GM23248 (cell line): ENCODE measurements at regions not wholly inside any gene's neighbourhood (a gene's known extent, or its start where the extent isn't known, plus 50 kb on each side); places are given as distances from the start of the nearest gene placed in this dataset.

Experiments used
- DNase-seq: peaks from one replicate; pipeline ENCODE4 v3.0.0-alpha.2; 2015
- H2AFZ ChIP-seq: fragments of 200-600 bp; sonication (generic); 2 replicates; pipeline ENCODE4 v1.6.1; 2016; ENCODE audit warnings: antibody characterized with exemption
- H3F3A ChIP-seq: fragments of 200-600 bp; sonication (generic); 2 replicates; pipeline ENCODE4 v1.6.1; 2016; ENCODE audit warnings: mild to moderate bottlenecking, antibody characterized with exemption, mixed run types; ENCODE audit not compliant: insufficient read depth
- H3K27ac ChIP-seq: fragments of 200-600 bp; sonication (generic); 2 replicates; pipeline ENCODE4 v1.5.1; 2016; ENCODE audit warnings: mild to moderate bottlenecking
- H3K27me3 ChIP-seq: fragments of 200-600 bp; sonication (generic); replicated peaks from 2 replicates; pipeline ENCODE4 v1.6.1; 2016; ENCODE audit warnings: mild to moderate bottlenecking; ENCODE audit not compliant: insufficient read depth
- H3K36me3 ChIP-seq: fragments of 200-600 bp; sonication (generic); 2 replicates; pipeline ENCODE4 v1.6.1; 2016; ENCODE audit warnings: low read depth, mild to moderate bottlenecking
- H3K4me1 ChIP-seq: fragments of 200-600 bp; sonication (generic); 2 replicates; pipeline ENCODE4 v1.6.1; 2016; ENCODE audit warnings: mild to moderate bottlenecking; ENCODE audit not compliant: insufficient read depth
- H3K4me2 ChIP-seq: fragments of 200-600 bp; sonication (generic); one replicate; pipeline ENCODE4 v1.6.1; 2016; ENCODE audit warnings: mild to moderate bottlenecking; ENCODE audit not compliant: unreplicated experiment
- H3K4me3 ChIP-seq: fragments of 200-600 bp; sonication (generic); 2 replicates; pipeline ENCODE4 v1.5.1; 2016; ENCODE audit warnings: mild to moderate bottlenecking
- H3K79me2 ChIP-seq: fragments of 200-600 bp; sonication (generic); 2 replicates; pipeline ENCODE4 v1.6.1; 2016; ENCODE audit warnings: mild to moderate bottlenecking; ENCODE audit not compliant: insufficient read depth
- H3K9ac ChIP-seq: fragments of 200-600 bp; sonication (generic); 2 replicates; pipeline ENCODE4 v1.6.1; 2016; ENCODE audit warnings: mild to moderate bottlenecking
- H3K9me2 ChIP-seq: fragments of 200-600 bp; sonication (generic); 2 replicates; pipeline ENCODE4 v1.6.1; 2016; ENCODE audit warnings: mixed run types, mild to moderate bottlenecking, moderate library complexity; ENCODE audit not compliant: insufficient read depth
- H3K9me3 ChIP-seq: fragments of 200-600 bp; sonication (generic); one replicate; pipeline ENCODE4 v1.6.1; 2017; ENCODE audit warnings: low read depth
- H4K20me1 ChIP-seq: fragments of 200-600 bp; sonication (generic); 2 replicates; pipeline ENCODE4 v1.6.0; 2016; ENCODE audit not compliant: insufficient read depth
- EZH2 ChIP-seq: fragments of 200-600 bp; sonication (generic); IDR thresholded peaks from 2 replicates; pipeline ENCODE4 v1.6.1; 2018; ENCODE audit warnings: antibody characterized with exemption, mild to moderate bottlenecking; ENCODE audit not compliant: insufficient read depth, poor library complexity, severe bottlenecking
- EZH2phosphoT487 ChIP-seq: fragments of 200-600 bp; sonication (generic); IDR thresholded peaks from 2 replicates; pipeline ENCODE4 v1.6.1; 2018; ENCODE audit warnings: antibody characterized with exemption, moderate library complexity, mild to moderate bottlenecking, low read depth; ENCODE audit not compliant: insufficient read depth
- WGBS, 2 experiments: methylation state at CpG; one replicate each; pipeline ENCODE4 v1.1.6; 2015 to 2017; ENCODE audit warnings: low lambda C conversion rate in 2 of 2, low coverage in 1 of 2; ENCODE audit errors: missing lambda C conversion rate in 2 of 2; 5-methylcytosine and 5-hydroxymethylcytosine counted together
- in situ Hi-C: fragments of 300-500 bp; cut with MboI; formaldehyde crosslinking; loops from 2 replicates; pipeline ENCODE4 v1.15.0; 2020

GRCh38 chr12:76275511-76276093, 72.6 kb downstream of the BBS10 start:
- H3K9ac ChIP-seq: no peak overlapping the region
- 91 to 97% methylated on average over 5 of the region's 5 CpGs for WGBS, 2 experiments
- no peaks in the 10 kb centered on the region for H3K79me2 ChIP-seq

GRCh38 chr12:76274420-76275083, 73.7 kb downstream of the BBS10 start:
- Histone ChIP-seq H2AFZ (no peak overlapping the region), H3K4me3 (no peak overlapping the region), H3F3A (peaks cover 19% of the 10 kb centered on the region), H3K36me3 (no peaks in the 10 kb centered on the region), H3K9ac (no peak overlapping the region), H3K79me2 (no peaks in the 10 kb centered on the region), H3K27ac (peak overlapping the region; percentile 18; the same call in 1 of the 2 replicates), H3K4me2 (no peak overlapping the region), H3K27me3 (no peaks in the 10 kb centered on the region), H3K4me1 (peaks cover 34% of the 10 kb centered on the region), H4K20me1 (no peaks in the 10 kb centered on the region), H3K9me3 (no peaks in the 10 kb centered on the region), H3K9me2 (no peaks in the 10 kb centered on the region)
- DNase-seq: peak; percentile 63
- in situ Hi-C loops: no loop called here
- no peak for TF ChIP-seq EZH2phosphoT487
- TF ChIP-seq EZH2: no peak
- 50 to 56% methylated on average over 3 of the region's 3 CpGs for WGBS, 2 experiments

More at GRCh38 chr12:76275511-76276093, 72.6 kb downstream of the BBS10 start:
- no peak overlapping the region for H3K4me3 ChIP-seq
- TF ChIP-seq EZH2phosphoT487 (no peak), EZH2 (no peak)
- no peak overlapping the region for H3K4me2 ChIP-seq
- no peak for DNase-seq
- no peak overlapping the region for H2AFZ ChIP-seq
- in situ Hi-C loops: no loop called here
- no peaks in the 10 kb centered on the region for H3K36me3 ChIP-seq
- H3K4me1 ChIP-seq: peaks cover 34% of the 10 kb centered on the region
- H4K20me1 ChIP-seq: no peaks in the 10 kb centered on the region
- peaks cover 19% of the 10 kb centered on the region for H3F3A ChIP-seq
- H3K27me3 ChIP-seq: no peaks in the 10 kb centered on the region
- H3K9me3 ChIP-seq: no peaks in the 10 kb centered on the region
- no peaks in the 10 kb centered on the region for H3K9me2 ChIP-seq
- H3K27ac ChIP-seq: no peak overlapping the region

DNA sequence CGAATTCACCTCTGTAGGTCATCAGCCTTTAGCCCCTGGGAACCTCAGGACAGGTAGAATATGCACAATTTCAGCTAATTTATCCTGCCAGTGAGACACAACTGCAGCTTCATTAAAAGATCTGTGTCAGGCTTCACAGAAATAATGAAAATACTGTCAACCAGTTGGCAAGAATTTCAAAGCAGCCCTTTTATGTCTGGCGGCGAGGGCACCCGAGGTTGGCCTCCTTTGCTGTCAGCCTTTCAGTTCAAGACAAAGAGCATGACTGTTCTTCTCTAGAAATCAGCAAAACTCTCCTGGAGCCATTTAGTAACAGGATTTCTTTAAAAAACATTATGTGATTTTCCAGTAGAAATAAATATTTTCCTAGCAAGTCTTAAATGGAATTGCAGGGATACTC, 75.9 kb downstream of the BBS10 start:
- Histone ChIP-seq H2AFZ (no peak overlapping the region), H3K27me3 (no peaks in the 10 kb centered on the region), H3K27ac (no peak overlapping the region), H3F3A (peaks cover 26% of the 10 kb centered on the region), H3K4me3 (no peak overlapping the region), H3K79me2 (no peaks in the 10 kb centered on the region), H3K9ac (no peak overlapping the region), H3K4me1 (peaks cover 35% of the 10 kb centered on the region), H3K36me3 (no peaks in the 10 kb centered on the region), H4K20me1 (no peaks in the 10 kb centered on the region), H3K4me2 (no peak overlapping the region), H3K9me2 (no peaks in the 10 kb centered on the region), H3K9me3 (no peaks in the 10 kb centered on the region)
- no peak for TF ChIP-seq EZH2phosphoT487
- no peak for TF ChIP-seq EZH2
- 83 to 86% methylated on average over 4 of the region's 4 CpGs for WGBS, 2 experiments
- no peak for DNase-seq
- in situ Hi-C loops: no loop called here

DNA sequence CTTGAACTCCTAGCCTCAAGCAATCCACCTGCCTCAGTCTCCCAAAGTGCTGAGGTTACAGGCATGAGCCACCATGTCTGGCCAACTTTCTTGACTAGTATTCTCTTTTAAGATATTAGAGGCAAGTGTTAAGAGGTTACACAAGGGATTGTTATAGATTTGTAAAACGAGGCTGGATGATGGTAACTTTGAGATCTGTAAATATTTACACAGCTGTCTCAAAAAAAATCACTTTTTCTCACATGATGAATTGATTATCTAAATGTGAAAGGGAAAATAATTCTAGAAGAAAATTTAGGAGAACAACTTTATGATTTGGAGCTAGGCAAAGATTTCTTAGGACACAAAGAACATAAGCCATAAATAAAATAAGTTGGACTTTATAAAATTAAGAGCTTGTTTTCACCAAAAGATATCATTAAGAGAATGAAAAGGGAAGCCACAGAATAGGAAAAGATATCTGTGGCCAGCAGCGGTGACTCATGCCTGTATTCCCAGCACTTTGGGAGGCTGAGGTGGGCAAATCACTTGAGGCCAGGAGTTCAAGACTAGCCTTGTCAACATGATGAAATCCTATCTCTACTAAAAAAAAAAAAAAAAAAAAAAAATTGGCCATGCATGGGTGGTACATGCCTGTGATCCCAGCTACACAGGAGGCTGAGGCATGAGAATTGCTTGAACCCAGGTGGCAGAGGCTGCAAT, 77.4 kb downstream of the BBS10 start:
- Histone ChIP-seq H3K9me2 (peaks cover 2% of the 10 kb centered on the region; the same call in 1 of the 2 replicates), H3K36me3 (no peaks in the 10 kb centered on the region), H3K27me3 (no peaks in the 10 kb centered on the region), H3K9ac (no peak overlapping the region), H4K20me1 (no peaks in the 10 kb centered on the region), H3F3A (peaks cover 34% of the 10 kb centered on the region), H3K4me1 (peaks cover 43% of the 10 kb centered on the region), H3K27ac (no peak overlapping the region), H3K79me2 (no peaks in the 10 kb centered on the region), H3K4me3 (no peak overlapping the region), H2AFZ (no peak overlapping the region), H3K4me2 (no peak overlapping the region), H3K9me3 (no peaks in the 10 kb centered on the region)
- TF ChIP-seq EZH2: no peak
- no peak for TF ChIP-seq EZH2phosphoT487
- in situ Hi-C loops: no loop called here
- WGBS, 2 experiments: 61 to 68% methylated on average over 2 of the region's 2 CpGs
- no peak for DNase-seq
